NCI-H2107 (cell line): ENCODE measurements at regions not wholly inside any gene's neighbourhood (a gene's known extent, or its start where the extent isn't known, plus 50 kb on each side); places are given as distances from the start of the nearest gene placed in this dataset.

Experiments used
- DNase-seq: peaks from one replicate; lab custom pipeline; 2025; lab: John Stamatoyannopoulos, UW

DNA sequence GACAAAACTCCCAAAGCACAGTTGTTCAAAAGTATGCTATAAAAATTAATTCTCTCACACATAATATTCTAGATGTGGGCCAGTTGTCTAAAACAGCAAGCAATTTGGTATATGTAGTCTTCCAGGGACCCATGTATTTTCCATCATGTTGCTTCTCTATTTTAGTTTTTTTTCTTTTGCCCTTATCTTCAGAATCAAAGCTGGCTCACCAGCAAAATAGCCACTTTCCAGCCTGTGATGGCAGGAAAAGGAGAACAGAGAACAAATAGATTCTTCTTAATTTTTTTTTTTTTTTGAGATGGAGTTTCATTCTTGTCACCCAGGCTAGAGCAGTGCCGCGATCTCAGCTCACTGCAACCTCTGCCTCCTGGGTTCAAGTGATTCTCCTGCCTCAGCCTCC, 680.8 kb upstream of the TENM3 start:
- no peak for DNase-seq

DNA sequence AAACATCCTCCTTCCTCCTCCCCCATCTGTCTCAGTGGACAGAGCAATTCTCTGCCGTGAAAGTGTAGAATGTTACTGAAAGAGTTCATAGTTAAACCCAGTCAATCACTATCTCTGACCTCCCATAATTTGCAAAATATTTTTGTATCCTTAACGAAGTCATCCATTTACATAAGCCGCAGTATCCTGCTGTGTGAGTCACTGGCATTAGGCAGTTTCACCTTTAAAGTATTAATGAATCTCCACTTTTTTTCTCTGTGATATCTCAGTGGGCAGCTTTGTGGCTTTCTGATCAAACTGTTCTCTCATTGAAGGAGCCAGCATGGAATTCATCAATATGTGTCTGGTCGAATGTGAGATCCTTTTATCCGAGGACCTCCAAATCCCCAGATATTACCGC, 678.6 kb upstream of the TENM3 start:
- DNase-seq: no peak

DNA sequence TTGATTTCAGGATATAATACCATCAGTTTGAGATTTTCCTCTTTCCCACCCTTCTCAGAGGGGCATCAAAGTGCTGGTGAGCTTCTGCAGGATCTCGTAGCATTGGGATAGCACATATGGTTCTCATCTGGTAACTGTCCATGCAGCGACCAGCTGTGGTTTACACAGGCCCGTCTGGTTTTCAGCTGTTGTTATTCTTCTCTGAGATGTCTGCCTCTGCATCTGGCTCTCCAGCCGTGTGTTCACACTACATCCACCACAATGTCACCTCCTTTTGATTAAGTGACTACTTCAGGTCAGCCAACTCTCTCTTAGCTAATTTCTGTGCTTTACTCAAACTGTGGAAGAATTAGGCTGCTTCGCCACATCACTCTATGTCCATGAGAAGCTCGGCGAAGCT, 676.7 kb upstream of the TENM3 start:
- no peak for DNase-seq

DNA sequence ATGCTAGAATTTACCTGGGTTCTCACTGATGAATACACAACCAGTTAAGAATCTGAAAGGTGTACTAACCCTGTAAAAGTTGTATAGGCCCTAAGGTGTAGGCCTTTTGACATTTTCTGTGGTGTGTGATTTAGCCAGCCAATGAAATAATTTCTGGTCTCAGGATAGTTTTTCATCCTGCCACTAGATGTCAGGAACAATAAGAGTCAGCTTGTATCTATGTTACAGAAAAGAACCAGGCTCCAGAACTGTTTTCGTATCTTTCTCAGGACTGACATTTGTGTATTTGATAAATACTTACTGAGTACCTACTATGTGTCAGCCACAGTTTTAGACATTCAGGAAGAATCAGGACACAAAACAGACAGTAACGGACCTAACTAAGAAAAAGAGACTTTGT, 673.6 kb upstream of the TENM3 start:
- DNase-seq: peak; percentile 4

DNA sequence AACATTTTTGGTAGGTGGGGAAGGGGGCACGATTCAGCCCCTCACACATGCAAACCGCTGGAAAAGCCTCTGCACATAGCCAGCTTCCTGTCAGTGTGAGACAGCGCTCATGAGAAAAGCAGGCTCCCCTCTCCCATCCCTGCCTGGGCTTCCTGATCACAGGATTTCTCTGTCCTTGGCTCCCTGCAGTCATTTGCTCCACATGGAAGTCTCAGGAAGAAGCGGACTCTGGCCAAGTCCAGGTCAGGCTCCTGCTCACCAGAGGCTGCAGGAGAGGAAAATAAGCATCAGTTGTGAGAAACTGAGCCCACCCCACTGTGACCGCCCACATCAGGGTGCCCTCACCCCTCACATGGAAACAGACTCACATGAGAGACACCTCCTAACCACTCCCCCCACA, 664.3 kb upstream of the TENM3 start:
- no peak for DNase-seq

DNA sequence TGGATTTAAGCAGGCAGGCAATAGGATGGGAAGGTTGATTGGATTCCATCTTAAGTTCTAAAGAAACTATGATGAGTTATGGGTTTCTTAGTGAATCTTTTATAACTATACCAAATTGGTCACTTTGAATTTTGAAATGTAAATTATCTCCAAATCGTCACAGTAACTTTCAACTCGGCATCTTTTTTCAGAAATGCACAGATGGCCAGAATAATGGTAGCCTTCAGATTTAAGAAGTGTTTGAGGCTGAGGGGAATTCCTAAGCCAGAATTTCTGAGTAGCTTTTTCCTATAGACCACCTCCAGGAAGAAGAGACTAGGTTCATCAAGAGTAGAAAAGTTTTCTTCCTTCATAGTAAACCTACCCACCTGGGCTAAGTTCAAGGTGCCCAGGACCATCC, 663.7 kb upstream of the TENM3 start:
- no peak for DNase-seq

DNA sequence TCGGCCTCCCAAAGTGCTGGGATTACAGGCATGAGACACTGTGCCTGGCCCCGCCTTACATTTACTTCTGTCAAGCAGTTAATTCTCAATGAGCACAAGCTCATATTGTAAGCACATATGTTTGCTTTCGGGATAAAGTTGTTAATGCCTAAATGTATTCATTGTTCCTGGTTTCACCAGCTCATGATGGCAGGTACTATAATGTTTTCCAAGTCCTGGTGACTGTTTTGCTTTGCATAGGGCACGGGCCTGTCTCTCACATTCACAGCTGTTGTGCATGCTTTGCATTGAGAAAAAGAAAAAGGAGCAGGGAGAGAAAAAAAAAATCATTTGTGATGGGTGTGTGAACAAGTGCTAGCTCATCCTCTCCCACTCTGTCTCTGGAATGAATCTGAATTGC, 661.2 kb upstream of the TENM3 start:
- DNase-seq: no peak

DNA sequence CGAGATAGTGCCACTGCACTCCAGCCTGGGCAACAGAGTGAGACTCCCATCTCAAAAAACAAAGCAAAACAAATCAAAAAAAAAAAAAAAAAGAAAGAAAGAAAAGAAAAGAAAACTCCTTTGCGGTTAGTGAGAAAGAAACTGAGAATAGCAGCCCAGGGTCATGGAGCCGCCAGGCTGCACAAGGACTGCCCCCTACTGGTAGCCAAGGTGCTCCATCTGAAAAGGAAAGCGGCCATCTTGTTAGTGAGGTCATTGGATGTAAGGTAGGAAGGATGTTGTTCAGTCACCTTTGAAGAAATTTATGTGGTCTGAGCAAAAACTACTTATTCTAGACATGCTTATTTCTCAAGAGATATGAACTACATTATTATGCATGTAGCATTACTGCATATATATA, 660.6 kb upstream of the TENM3 start:
- no peak for DNase-seq

DNA sequence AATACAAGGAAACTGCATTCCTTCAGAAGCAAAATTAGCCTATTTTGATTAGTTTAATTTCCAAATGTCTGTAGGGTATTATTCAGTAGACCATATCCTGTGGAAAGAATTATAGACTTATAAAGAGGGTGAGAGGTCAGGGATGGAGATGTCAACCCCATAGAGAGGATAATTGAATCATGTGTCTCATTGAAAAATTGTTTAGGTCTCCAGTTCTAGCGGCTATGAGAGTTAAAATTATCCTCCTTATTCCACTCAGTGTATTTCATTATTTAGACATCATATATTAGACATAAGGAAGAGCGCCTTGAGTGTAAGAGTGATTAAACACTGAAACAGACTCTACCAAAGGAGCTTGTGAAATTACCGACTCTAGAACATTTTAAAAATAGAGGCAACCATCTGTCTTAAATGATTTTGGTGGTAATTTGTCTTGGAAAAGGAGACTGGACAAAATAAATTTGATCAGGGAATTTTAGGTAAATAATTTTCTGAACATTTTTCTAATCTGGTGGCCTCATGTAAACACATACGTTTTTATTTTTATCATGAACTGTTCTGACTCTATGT, 654.4 kb upstream of the TENM3 start:
- no peak for DNase-seq

DNA sequence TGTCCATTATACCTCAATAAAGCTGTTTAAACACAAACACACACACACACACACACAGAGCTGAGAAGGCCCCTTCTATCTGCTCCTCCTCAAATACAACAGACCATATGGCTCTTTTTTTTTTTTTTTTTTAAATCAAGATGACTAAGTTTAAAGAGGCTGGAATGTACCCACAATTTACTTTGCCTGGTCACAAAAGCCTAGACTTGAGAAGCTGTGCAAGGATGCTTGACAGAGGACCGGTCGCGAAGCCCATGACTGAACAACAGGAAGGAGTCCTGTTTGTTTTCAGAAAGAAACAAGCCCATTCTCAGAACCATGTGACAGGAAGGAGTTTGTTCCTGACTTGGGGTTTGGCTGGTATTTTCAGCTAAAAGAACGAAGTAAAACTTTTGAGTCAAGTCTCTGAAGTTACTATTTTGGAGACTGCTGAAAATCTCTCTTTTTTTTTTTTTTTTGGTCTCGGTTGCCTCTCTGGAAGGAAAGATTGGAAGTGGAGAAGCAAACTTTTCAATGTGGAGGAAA, 650.9 kb upstream of the TENM3 start:
- DNase-seq: no peak

DNA sequence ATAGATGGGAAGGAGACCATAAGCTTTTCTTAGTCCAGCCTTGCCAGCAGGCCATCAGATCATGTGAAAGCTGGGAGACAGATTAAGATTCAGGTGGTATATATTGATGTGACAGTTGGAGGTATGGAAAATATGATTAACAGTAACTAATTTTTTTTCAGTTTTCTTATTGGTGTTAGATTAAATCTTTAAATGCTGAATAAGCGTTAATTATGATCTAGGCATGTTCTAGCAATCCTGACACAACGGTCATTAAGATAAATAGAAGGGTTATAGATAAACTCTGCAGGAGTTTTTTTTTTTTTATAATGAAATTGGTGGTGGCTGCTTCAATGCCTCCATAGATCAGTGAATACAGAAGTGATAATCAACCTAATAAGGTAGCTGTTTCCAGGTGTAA, 649.5 kb upstream of the TENM3 start:
- DNase-seq: no peak

DNA sequence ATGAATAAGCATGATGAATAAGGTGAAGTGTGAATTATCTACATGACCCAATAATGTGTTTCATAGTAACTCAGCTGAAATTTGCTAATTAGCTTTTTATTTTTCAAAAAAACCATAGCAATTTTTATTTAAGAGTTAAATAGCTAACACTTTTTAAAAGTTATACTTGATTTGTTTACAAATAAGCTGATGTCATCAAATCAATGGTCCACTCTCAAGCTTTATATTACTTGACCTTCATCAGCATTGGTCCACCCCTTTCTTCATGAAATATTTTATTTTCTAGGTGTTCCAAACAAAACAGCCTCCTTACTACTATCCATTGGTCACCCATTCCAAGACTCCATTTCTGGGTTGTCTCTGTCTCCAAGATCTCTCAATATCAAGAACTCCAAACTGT, 649.0 kb upstream of the TENM3 start:
- no peak for DNase-seq

DNA sequence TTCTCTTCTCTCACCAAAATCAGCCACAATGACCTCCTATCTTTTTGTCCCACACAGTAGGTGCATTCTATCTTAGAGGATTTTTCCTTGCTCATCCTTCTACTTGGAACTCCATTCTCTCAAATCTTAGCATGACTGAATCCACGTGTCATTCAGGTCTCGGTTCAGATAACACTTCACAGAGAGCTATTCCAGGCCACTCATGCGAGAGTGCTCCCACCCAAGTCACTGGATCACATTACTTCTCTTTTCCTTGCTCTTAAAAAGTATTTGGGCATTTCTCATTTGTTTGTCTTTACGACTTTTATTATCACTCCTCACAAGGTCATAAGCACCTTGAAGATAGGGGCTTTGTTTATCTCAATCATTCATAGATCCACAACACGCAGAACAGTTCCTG, 647.5 kb upstream of the TENM3 start:
- no peak for DNase-seq

DNA sequence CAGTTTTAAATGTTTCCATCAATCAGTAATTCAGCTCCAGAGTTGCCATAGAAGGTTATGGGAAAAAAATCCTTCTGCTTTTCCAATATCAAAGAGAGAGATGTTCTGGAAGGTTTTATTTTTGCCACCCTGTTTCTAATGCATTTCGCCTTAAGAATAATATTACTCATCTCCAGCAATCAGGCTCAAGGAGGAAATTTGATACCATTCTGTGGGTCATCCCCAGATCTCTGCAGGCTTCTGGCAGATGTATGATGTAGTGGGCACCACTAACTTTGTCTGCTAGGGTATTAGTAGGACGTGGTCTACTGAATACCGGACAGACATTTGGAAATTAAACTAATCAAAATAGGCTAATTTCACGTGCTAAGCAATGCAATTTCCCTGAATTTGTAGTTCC, 645.4 kb upstream of the TENM3 start:
- no peak for DNase-seq

DNA sequence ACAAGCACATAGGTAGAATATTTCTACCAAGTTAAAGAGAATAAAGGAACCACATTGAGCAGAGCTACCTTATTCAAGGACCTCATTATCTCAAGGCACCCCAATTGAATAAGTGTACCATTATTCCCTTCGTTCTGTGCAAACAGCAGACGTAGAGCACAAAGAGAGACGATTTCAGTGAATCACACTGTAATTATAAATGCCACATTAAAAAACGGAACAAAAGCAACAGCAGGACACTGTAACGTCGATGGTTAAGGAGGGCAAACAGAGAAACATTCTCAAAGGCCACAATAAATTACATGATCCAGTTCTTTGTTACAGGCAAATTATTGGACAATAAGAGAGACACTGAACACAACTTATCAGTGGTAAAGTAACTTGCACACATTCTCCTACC, 644.1 kb upstream of the TENM3 start:
- no peak for DNase-seq

DNA sequence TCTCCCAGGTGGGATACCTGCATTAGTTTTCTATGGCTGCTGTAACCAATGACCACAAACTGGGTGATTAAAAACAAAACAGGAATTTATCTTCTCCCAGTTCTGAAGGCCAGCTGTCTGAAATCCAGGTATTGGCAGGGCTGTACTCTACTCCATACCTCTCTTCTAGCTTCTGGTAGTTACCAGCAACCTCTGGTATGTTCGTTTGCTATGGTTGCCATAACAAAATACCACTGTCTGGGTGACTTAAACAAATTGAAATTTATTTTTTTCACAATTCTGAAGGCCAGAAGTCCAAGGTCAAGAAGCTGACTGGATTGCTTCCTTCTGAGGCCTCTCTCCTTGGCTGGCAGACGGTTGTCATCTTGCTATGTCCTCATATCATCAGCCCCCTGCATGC, 642.1 kb upstream of the TENM3 start:
- DNase-seq: no peak

DNA sequence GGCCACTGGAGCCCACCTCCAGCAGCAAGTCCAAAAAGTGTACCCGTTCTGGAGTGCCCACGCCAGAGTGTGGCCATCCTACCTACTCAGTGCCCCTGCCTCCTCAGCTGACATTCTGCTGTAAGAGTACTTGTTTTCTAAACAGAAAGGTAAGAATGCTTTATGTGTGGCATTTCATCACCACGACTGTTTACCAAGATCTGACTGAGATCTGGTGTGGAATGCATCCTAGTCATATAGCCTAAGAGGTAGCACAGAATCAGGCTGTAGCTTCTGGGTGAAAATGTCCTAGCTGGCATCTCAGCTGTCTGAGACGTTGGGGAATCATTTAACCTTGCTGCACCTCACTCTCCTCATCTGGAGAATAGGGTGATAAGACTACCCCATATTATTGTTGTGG, 638.7 kb upstream of the TENM3 start:
- no peak for DNase-seq

DNA sequence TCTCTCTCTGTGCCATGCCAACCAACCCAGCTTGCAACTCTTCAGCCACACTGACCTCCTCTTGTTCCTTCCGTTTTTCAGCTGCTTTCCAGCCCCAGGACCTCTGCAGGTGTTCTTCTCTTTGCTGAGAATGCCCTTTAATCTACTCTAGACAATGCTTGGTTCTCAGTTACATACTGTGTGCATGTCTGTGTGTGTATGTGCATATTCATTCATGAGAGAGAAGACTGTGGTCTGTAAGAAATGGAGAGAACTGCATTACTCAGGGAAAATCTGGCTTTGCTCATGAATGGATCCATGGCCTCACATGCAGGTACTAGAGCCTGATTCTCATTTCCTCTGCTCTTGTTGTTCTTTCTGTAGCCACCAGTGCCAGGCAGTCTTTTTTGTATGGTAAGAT, 636.9 kb upstream of the TENM3 start:
- DNase-seq: no peak

DNA sequence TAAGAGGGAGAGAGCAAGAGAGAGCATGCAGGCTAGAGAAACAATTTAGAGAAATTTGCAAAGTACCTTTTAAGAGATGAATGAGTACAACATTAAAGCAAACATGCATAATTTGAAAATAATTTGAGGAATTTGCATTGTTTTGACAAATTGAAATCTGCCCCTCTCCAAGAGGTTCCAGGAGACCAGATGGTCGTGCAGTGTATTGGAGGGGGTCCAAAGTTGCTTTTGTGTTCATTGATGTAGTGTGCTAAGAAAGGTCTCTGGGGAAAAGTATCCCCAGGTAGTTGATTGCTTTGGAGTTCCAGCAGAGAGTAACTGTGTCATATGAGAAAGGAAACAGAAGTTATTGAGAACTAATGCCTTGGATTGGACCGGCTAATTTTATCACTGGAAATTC, 635.0 kb upstream of the TENM3 start:
- no peak for DNase-seq

DNA sequence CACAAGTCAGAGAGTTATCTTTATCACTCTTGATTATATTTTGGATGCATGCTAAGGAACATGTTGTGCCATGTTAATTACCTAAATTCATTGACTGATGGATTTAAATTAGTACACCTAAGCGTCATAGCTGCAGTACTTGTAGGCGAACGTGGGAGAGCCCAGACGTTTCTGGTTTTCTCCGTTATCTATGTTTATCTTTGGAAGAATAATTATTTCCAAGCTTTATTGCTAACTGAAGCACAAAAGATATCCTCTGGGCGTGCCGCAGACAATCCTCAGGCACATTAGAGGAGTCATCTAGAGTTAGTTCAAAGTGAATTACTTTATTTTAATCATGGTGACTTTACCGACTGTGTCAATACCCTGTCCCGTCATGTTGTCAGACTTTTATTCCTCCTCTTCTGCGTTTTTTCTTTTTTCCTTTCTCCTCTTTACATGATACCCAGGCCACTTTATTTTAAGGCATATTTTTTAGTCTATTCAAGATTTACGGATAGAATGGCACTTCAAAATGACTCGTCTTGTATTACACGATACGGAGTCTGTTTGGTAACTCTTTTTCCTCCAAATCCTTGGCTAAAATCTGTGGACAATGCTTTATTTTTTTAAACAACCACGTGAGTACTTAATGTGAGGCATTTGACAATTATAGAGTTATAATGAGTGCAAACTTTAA, 632.0 kb upstream of the TENM3 start:
- DNase-seq: no peak

DNA sequence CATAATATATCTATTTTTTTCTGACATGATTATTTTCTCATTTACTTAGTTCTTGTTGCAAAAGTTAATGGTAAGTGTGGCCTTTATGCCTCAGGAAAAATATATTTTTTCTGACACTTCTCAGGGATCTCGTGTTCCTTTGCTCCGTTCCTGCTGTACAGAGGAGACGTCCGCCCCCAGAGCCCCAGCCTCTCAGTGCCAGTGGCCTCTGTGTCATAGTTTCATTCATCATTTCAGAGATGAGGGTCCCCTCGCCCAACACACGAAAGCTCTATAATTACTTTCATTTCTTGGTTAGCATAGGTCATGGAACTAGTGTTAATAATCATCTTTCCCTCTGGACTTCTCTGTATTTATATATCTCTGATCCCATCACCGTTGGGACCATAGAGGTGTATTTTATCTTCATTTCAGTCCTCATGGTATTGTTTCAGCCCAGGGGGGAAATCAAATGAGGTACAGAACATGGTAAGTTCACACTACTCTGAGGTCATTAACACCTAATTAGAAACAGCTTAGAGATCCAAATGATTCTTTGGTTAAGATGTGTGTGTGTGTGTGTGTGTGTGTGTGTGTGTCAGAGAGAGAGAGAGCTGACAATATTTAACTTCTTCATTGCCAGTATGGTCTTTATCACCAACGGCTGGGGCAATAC, 631.1 kb upstream of the TENM3 start:
- DNase-seq: no peak

DNA sequence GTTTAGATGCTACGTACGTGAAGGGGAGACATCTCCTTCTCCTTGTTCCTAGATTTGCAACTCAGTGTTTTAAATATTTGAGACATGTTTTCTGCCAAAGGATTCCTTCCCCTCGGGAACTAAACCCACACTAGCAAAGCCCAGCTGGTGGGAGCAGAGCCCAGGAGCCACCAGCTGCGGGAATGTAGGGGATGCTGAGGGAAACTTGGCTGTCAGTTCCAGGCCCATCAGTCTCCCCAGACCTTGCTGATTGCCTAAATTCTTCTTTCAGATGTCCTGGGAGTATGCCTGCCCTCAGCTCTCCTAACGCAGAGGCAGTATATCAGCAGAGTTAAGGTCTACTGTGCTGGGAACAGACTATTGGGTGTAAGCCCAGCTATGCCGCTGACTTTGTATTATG, 630.0 kb upstream of the TENM3 start:
- DNase-seq: no peak

DNA sequence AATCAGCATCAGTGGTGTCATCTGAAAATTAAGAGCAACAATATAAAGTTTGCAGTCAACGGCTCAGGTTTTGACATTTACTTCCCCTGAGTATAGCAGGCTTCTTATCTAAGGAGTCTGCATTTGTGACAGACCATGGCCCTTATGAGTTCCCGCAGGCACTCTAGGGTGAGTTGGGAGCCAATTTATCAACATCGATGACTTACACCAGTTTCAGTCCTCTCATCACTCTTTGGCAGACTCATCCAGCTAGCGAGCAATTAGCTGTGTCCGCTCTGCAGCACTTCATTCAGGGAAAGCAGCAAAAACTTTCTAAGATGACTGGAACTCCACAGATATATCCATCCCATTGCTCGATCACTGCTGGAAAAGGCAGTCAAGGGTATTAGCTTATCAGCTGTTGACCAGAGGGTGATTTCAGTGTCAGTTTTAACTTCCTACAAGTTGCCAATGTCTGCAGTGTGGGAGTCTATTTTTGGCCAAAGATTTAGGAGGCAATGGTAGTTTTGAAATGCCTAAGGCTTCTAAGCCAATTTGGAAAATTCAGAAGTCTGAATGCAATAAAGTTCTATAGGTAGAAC, 625.1 kb upstream of the TENM3 start:
- no peak for DNase-seq
